ENCODE measurements at regions not wholly inside any gene's neighbourhood (a gene's known extent, or its start where the extent isn't known, plus 50 kb on each side); places are given as distances from the start of the nearest gene placed in this dataset.

DNA sequence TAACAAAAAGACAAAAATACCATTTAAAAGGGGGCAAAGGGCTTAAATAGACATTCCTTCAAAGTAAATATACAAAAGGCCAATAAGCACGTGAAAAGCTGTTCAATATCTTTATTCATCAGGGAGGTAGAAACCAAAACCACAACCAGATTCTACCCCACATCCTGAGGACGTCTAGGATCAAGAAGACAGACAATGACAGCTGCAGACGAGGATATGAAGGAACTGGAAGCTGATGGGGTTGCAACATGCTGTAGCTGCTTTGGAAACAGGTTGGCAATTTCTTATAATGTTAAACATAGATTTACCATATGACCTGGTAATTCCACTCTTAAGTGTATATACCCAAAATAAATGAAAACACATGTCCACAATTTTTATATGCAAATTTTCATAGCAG, 85.1 kb upstream of the C14orf180 start:
- H2AFZ ChIP-seq (ENCODE audit: low read length) = no peak overlapping the region
- no peaks in the 10 kb centered on the region for H3K79me2 ChIP-seq (ENCODE audit: insufficient read depth, low read length)
- no peaks in the 10 kb centered on the region for H3K36me3 ChIP-seq (ENCODE audit: insufficient read depth, low read length)
- no peak for DNase-seq (ENCODE audit: insufficient read length, low spot score, missing footprints)
- H3K27ac ChIP-seq (ENCODE audit: low read depth, low read length) = no peak overlapping the region
- H3K4me2 ChIP-seq (ENCODE audit: insufficient read depth, low read length) = no peak overlapping the region
- H3K4me1 ChIP-seq (ENCODE audit: insufficient read depth, low read length) = no peaks in the 10 kb centered on the region
- H3K9me3 ChIP-seq (ENCODE audit: low read depth, low read length) = peaks cover 4% of the 10 kb centered on the region
- H4K20me1 ChIP-seq (ENCODE audit: insufficient read depth, low read length) = no peaks in the 10 kb centered on the region
- no peak for TF ChIP-seq CTCF (IDR thresholded peaks at IDR 0.05; ENCODE audit: extremely low read depth, low read depth, low read length)
- no peak overlapping the region for H3K4me3 ChIP-seq (ENCODE audit: insufficient read depth, low read length)
- no peaks in the 10 kb centered on the region for H3K27me3 ChIP-seq (ENCODE audit: insufficient read depth, low read length)

GRCh38 chr14:104496095-104496494, 83.5 kb upstream of the C14orf180 start:
- H2AFZ ChIP-seq (ENCODE audit: low read length) = no peak overlapping the region
- TF ChIP-seq CTCF (IDR thresholded peaks at IDR 0.05; ENCODE audit: extremely low read depth, low read depth, low read length) = no peak
- H4K20me1 ChIP-seq (ENCODE audit: insufficient read depth, low read length) = no peaks in the 10 kb centered on the region
- H3K27ac ChIP-seq (ENCODE audit: low read depth, low read length) = no peak overlapping the region
- H3K4me2 ChIP-seq (ENCODE audit: insufficient read depth, low read length) = no peak overlapping the region
- peaks cover 4% of the 10 kb centered on the region for H3K9me3 ChIP-seq (ENCODE audit: low read depth, low read length)
- H3K4me3 ChIP-seq (ENCODE audit: insufficient read depth, low read length) = no peak overlapping the region
- DNase-seq (ENCODE audit: insufficient read length, low spot score, missing footprints) = no peak
- H3K4me1 ChIP-seq (ENCODE audit: insufficient read depth, low read length) = no peaks in the 10 kb centered on the region
- no peaks in the 10 kb centered on the region for H3K36me3 ChIP-seq (ENCODE audit: insufficient read depth, low read length)
- H3K27me3 ChIP-seq (ENCODE audit: insufficient read depth, low read length) = no peaks in the 10 kb centered on the region
- H3K79me2 ChIP-seq (ENCODE audit: insufficient read depth, low read length) = no peaks in the 10 kb centered on the region

GRCh38 chr14:104499784-104500760, 79.5 kb upstream of the C14orf180 start:
- Histone ChIP-seq H3K4me1 (ENCODE audit: insufficient read depth, low read length) (no peaks in the 10 kb centered on the region), H3K27me3 (ENCODE audit: insufficient read depth, low read length) (no peaks in the 10 kb centered on the region), H3K4me3 (ENCODE audit: insufficient read depth, low read length) (no peak overlapping the region), H3K4me2 (ENCODE audit: insufficient read depth, low read length) (no peak overlapping the region), H3K36me3 (ENCODE audit: insufficient read depth, low read length) (no peaks in the 10 kb centered on the region), H3K79me2 (ENCODE audit: insufficient read depth, low read length) (no peaks in the 10 kb centered on the region), H2AFZ (ENCODE audit: low read length) (no peak overlapping the region), H4K20me1 (ENCODE audit: insufficient read depth, low read length) (no peaks in the 10 kb centered on the region), H3K9me3 (ENCODE audit: low read depth, low read length) (peaks cover 4% of the 10 kb centered on the region), H3K27ac (ENCODE audit: low read depth, low read length) (no peak overlapping the region)
- no peak for TF ChIP-seq CTCF (IDR thresholded peaks at IDR 0.05; ENCODE audit: extremely low read depth, low read depth, low read length)
- DNase-seq (ENCODE audit: insufficient read length, low spot score, missing footprints) = no peak

GRCh38 chr14:104502060-104502459, 77.5 kb upstream of the C14orf180 start:
- H2AFZ ChIP-seq (ENCODE audit: low read length) = no peak overlapping the region
- peaks cover 3% of the 10 kb centered on the region for H3K27me3 ChIP-seq (ENCODE audit: insufficient read depth, low read length)
- H3K9me3 ChIP-seq (ENCODE audit: low read depth, low read length) = no peaks in the 10 kb centered on the region
- no peaks in the 10 kb centered on the region for H3K36me3 ChIP-seq (ENCODE audit: insufficient read depth, low read length)
- H3K79me2 ChIP-seq (ENCODE audit: insufficient read depth, low read length) = no peaks in the 10 kb centered on the region
- H3K4me1 ChIP-seq (ENCODE audit: insufficient read depth, low read length) = no peaks in the 10 kb centered on the region
- no peak overlapping the region for H3K4me3 ChIP-seq (ENCODE audit: insufficient read depth, low read length)
- peak; percentile 43 for DNase-seq (ENCODE audit: insufficient read length, low spot score, missing footprints)
- no peak overlapping the region for H3K27ac ChIP-seq (ENCODE audit: low read depth, low read length)
- no peaks in the 10 kb centered on the region for H4K20me1 ChIP-seq (ENCODE audit: insufficient read depth, low read length)
- H3K4me2 ChIP-seq (ENCODE audit: insufficient read depth, low read length) = no peak overlapping the region
- TF ChIP-seq CTCF (IDR thresholded peaks at IDR 0.05; ENCODE audit: extremely low read depth, low read depth, low read length) = no peak
